GM18519 (cell line): ENCODE measurements at regions not wholly inside any gene's neighbourhood (a gene's known extent, or its start where the extent isn't known, plus 50 kb on each side); places are given as distances from the start of the nearest gene placed in this dataset.
A peak's percentile ranks its signal among the peaks of the same experiment; 100 is the strongest.

Source experiments
- ATAC-seq: cut with Tn5 transposase; IDR thresholded peaks from one replicate; pipeline ENCODE4 v1.9.1; 2021; ENCODE audit warnings: mild to moderate bottlenecking, moderate library complexity; ENCODE audit not compliant: unreplicated experiment, low FRiP score

DNA sequence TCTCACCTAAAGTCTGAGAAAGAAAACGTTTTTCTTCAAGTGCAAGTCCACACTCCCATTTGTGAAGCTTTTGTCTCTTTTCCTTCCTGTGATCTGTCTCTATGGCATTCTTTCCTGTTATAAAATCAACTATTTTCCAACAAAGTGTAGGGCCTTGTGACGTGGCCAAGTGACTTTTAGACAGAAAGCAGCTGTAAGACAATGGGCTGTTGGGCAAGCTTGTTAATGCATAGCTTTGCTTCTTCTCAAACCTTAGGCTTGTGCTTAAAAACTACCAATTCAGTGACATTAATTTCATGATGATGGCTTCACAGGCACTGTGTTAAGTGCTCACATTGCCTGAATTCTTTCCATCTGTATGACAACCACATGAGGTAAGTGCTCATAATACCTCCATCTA, 83.5 kb downstream of the VCY1B start:
- no peak for ATAC-seq

GRCh38 chrY:14145614-14146013, 89.6 kb downstream of the VCY1B start:
- no peak for ATAC-seq

- ATAC-seq = no peak
Observed at GRCh38 chrY:14182776-14183175, 126.7 kb downstream of the VCY1B start.

GRCh38 chrY:14222014-14222413, 166.0 kb downstream of the VCY1B start:
- no peak for ATAC-seq

GRCh38 chrY:14231703-14232102, 175.7 kb downstream of the VCY1B start:
- ATAC-seq = no peak

DNA sequence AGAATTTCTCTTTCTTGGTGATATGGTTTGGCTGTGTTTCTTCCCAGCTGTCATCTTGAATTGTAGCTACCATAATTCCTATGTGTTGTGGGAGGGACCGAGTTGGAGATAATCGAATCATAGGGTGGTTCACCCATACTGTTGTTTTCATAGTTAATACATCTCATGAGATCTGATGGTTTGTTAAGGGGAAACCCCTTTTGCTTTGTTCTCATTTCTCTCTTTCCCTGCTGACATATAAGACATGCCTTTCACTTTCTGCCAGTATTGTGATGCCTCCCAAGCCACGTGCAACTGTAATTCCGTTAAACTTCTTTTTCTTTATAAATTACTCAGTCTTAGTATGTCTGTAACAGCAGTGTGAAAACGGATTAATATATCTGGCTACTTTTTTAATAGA, 179.0 kb downstream of the VCY1B start:
- ATAC-seq = no peak

GRCh38 chrY:14238277-14238676, 182.2 kb downstream of the VCY1B start:
- ATAC-seq = no peak

GRCh38 chrY:14246948-14247347, 190.9 kb downstream of the VCY1B start:
- ATAC-seq = no peak

GRCh38 chrY:14248878-14249576, 193.0 kb downstream of the VCY1B start:
- no peak for ATAC-seq

GRCh38 chrY:14255965-14256816, 200.2 kb downstream of the VCY1B start:
- no peak for ATAC-seq

- ATAC-seq = no peak
Observed at GRCh38 chrY:14256817-14257168, 200.8 kb downstream of the VCY1B start.

- ATAC-seq = no peak
Observed at GRCh38 chrY:14277029-14277428, 221.0 kb downstream of the VCY1B start.

GRCh38 chrY:14290656-14291375, 233.5 kb upstream of the NLGN4Y start:
- ATAC-seq = no peak

GRCh38 chrY:14292382-14292781, 231.9 kb upstream of the NLGN4Y start:
- no peak for ATAC-seq

DNA sequence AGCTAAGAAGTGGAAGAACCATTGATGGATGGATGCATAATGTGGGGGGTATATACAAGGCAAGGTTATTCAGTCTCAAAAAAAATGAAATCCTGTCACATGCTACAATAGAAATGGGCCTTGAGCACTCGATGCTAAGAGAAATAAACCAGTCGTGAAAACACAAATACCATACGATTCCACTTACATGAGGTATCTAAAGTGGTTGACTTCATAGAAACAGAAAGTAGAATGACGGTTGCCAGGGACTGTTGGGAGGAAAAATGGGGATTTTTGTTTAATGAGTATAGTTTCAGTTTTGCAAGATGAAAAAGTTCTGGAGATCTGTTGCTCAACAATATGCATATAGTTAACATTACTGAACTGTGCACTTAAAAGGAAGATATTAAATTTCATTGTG, 223.6 kb upstream of the NLGN4Y start:
- no peak for ATAC-seq

DNA sequence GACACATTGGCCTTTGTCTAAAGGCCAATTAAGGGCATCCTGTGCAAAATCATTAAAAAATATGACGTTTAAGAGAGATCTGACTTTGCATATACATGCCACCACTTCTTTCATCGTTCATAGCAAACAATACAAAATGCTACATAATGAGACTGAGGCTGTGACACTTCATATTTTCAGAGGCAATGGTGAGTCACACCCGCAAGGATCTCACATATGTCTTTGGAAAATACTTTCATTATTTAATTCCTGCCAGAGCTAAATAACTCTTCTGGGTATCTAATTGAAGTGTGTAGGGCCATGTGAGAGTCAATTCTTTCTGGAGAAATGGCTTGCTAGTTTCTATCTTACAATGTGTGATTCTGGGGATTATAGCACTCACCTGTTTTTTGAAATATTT, 222.8 kb upstream of the NLGN4Y start:
- ATAC-seq = no peak

DNA sequence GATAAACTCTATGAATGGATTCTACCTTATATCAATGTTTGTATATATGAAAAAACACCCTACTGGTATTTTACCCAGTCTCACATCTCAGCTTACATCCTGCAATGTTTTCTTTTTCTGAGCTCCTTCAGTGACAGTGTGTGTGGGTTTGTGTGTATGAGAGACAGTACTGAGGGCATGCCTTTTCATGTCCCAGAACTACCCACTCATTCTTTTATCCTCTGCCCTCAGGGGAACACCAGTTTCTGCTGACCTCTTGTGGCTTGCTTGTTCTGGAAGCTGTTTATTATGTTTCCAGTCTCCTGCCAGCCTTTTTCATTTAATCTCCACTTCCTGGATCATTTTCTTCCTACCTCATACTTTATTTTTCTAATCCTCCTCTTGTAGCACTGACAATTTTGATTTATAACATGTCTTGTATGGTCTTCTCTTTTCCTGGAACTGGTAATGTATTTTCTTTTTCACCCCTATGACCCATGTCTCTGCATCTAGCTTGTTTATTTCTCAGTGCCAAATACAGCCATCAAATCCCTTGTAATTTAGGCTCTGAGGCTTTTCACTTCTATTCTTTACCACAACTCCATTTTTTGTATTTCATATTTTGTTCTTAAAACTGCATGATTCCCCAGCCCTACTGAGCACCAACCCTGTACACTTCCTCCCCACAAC, 195.5 kb upstream of the NLGN4Y start:
- peak; percentile 91 for ATAC-seq

- no peak for ATAC-seq
Observed at GRCh38 chrY:14330362-14330761, 194.0 kb upstream of the NLGN4Y start.

DNA sequence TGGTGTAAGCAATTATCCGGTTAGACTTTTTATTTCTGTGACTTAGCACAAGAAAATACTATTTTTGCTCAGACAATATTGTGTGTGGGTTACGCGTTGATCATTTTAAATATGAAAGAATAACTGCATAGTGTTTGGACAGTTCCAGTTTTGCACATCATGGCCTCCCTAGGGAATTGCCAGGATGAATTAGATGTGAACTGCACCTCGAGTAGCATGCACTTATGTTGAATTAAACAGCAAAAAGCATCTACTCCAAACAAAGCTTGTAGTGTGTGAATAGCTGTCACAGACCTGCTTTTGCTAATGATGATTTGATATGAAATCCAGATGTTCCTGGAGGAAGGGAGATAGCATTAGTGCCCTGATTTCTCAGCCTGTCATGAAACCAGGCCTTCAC, 184.8 kb upstream of the NLGN4Y start:
- no peak for ATAC-seq

DNA sequence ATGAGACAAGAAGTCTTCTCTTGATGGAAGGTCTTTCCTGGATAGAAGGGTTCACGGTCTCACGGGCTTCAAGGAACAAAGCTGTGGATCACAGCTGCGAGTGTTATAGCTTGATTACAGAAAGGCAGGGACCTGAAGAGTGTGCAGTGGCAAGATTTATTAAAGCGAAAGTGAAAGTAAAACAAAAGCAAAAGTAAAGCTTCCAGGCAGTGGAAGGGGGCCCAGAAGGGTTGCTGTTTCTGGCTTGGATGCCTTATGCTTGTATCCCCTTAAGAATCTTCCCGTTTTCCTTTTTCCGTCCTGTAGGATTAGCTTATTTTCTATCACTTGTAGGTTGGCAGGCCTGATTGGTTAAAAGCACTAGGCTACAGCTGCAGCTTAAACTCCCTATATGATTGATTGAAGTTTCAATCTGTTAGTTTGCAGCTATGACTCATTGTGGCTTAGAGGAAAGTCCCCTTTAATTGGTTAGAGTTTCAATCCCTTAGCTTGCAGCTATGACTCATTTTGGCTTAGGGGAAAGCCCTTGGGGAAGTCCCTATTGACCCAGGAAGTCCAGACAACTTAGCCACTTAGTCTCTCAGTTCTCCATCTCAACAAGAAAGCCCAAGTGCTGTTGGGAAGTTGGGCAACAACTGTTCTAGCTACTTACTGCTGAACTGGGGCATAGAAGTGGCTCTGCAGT, 183.7 kb upstream of the NLGN4Y start:
- ATAC-seq = peak; percentile 78
